ENCODE measurements at regions not wholly inside any gene's neighbourhood (a gene's known extent, or its start where the extent isn't known, plus 50 kb on each side); places are given as distances from the start of the nearest gene placed in this dataset.

DNA sequence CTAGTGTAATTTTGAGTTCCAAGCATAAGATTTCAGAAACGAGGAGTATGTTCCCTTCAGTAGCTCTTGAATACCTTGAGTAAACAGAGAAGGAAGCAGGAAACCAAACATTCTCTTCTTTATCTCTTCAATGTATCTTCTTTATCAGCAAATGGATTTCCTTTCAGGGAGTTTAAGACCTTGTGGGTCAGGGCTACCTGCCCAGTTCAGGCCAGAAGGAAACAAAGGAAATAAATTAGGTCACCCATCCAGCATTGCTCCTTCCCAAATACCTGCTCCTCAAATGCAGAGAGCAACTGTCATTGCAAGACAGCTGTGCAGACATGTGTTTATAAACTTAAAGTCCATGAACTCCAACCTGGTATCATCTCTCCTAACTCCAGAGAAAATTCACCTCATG is 130.1 kb upstream of the SOD1 start:
- no peak overlapping the region for H3K4me3 ChIP-seq
- H3K27ac ChIP-seq = no peak overlapping the region
- TF ChIP-seq, protein P1, sequence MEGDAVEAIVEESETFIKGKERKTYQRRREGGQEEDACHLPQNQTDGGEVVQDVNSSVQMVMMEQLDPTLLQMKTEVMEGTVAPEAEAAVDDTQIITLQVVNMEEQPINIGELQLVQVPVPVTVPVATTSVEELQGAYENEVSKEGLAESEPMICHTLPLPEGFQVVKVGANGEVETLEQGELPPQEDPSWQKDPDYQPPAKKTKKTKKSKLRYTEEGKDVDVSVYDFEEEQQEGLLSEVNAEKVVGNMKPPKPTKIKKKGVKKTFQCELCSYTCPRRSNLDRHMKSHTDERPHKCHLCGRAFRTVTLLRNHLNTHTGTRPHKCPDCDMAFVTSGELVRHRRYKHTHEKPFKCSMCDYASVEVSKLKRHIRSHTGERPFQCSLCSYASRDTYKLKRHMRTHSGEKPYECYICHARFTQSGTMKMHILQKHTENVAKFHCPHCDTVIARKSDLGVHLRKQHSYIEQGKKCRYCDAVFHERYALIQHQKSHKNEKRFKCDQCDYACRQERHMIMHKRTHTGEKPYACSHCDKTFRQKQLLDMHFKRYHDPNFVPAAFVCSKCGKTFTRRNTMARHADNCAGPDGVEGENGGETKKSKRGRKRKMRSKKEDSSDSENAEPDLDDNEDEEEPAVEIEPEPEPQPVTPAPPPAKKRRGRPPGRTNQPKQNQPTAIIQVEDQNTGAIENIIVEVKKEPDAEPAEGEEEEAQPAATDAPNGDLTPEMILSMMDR (IDR thresholded peaks at IDR 0.05) = no peak
- no peak for DNase-seq (ENCODE audit: low spot score)

DNA sequence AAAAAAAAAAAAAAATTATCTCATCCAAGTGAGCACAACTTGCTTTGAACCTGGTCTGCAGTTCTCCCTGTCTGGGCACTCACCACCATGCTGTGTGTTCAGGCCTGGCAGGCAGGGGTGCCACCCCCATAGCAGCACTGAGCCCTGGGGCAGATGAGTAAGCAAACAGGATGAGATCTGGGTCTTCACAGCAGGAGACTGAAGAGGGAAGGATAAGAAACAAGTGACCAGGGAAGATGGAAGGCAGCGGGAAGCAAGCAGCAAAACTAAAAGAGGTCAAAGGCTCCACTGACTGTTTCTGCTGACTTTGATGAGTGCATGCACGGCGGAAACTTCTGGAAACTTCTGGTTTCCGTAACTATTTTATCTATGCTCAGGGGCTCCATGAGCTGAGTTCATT is 133.5 kb upstream of the SOD1 start:
- TF ChIP-seq, protein P1 (IDR thresholded peaks at IDR 0.05) = no peak
- no peak for DNase-seq (ENCODE audit: low spot score)
- H3K4me3 ChIP-seq = no peak overlapping the region
- no peak overlapping the region for H3K27ac ChIP-seq

DNA sequence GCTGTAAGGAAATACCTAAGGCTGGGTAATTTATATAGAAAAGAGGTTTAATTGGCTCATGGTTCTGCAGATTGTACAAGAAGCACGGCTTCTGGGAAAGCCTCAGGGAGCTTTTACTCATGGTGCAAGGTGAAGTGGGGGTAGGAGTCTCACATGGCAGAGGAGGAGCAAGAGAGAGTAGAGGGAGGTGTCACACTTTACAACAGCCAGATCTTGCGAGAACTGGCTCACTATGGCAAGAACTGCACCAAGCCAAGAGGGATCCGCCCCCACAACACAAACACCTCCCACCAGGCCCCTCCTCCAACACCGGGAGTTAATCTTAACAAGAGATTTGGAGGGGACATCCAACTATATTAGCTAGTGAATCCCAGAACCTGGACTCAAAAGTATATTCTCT is 135.4 kb upstream of the SOD1 start:
- TF ChIP-seq, protein P1 (IDR thresholded peaks at IDR 0.05) = no peak
- H3K4me3 ChIP-seq = no peak overlapping the region
- H3K27ac ChIP-seq = no peak overlapping the region
- no peak for DNase-seq (ENCODE audit: low spot score)

DNA sequence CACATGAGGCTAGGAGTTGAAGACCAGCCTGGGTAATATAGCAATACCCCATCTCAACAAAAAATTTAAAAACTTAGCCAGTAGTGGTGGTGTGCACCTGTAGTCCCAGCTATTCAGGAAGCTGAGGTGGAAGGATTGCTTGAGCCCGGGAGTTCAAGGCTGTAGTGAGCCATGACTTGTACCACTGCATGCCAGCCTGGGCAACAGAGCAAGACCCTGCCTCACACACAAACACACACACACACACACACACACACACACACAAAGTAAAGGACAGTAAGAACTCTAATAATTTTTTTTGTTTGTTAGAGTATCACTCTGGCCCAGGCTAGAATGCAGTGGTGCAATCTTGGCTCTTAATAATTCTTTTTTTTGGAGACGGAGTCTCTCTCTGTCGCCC is 138.0 kb upstream of the SOD1 start:
- DNase-seq (ENCODE audit: low spot score) = no peak
- no peak overlapping the region for H3K27ac ChIP-seq
- TF ChIP-seq, protein P1 (IDR thresholded peaks at IDR 0.05) = no peak
- H3K4me3 ChIP-seq = no peak overlapping the region

DNA sequence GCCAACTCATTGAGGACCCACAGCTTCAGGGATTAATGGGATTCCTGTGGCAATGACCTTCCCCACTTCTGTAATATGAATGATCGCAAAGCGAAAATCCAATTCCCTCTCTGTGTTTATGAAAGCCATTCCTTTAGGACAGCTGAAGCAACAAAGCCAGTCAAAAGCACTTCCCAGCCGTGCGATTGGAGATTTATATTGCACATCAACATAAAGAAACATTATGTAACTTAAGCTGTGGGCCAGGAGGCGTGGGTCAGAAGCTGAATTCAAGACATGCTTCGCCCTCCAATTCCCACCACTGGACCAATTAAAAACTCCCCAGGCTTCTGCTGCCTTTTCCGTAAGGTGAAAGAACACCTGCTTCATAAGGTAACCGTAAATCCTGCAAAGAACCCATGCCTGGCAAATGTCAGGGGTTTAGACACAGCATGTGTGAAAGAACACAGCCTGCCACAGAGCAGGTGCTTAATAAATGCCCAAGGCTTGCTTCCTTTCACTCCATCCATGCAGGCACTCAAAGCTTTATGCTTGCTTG is 138.9 kb upstream of the SOD1 start:
- no peak overlapping the region for H3K27ac ChIP-seq

DNA sequence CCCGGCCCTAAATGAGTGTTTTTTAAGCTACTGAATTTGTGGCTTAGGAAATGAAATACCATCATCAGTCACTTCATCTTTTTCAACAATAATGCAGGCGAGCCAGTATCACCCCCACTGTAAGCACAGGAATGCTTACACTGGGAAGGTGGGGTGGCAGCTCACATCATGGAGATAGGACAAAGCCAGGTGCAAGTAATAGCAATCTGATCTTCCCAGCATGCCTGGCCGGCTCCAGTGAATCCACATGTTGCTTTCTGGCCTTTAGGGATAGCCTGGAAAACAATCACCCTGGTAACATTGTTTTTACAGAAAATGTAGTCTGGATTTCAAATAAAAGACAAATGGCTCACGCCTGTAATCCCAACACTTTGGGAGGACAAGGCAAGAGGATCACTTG is 140.9 kb upstream of the SOD1 start:
- H3K4me3 ChIP-seq = no peak overlapping the region
- no peak overlapping the region for H3K27ac ChIP-seq
- TF ChIP-seq, protein P1 (IDR thresholded peaks at IDR 0.05) = no peak
- DNase-seq (ENCODE audit: low spot score) = no peak

More for the DNA sequence above, 138.9 kb upstream of the SOD1 start:
- TF ChIP-seq, protein P1 (IDR thresholded peaks at IDR 0.05) = no peak
- no peak overlapping the region for H3K4me3 ChIP-seq
- no peak for DNase-seq (ENCODE audit: low spot score)

DNA sequence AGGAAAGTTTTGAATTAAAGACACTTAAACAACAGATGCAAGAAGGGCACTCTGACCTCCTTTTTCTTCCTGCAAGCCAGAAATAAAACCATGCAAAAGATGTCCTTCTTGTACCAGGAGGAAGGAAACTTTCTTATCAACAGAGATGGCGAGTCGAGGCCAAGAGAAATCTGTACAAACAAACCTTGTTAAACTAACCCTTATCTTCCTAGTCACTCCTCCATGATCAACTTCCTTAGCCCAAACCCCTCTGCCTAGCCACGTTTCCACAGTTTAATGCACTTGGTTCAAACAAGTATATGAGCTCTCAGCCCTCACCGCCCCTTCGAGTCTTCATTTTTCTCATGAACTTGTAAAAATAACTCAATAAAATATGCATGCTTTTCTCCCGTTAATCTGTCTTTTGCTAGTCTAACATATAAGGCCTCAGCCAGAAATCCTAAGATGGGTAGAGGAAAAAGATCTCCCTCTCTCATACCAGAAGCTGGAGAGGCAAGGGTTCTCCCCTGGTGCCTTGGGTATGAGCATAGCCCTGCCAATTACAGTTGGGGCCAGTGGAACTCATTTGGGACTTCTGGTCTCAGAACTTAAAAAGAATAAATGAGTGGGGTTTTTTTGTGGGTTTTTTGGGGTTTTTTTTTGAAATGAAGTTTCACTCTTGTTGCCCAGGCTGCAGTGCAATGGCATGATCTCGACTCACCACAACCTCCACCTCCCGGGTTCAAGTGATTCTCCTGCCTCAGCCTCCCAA is 141.7 kb upstream of the SOD1 start:
- H3K4me3 ChIP-seq = no peak overlapping the region
- no peak overlapping the region for H3K27ac ChIP-seq
- TF ChIP-seq, protein P1 (IDR thresholded peaks at IDR 0.05) = no peak
- DNase-seq (ENCODE audit: low spot score) = no peak
